ENCODE measurements at regions not wholly inside any gene's neighbourhood (a gene's known extent, or its start where the extent isn't known, plus 50 kb on each side); places are given as distances from the start of the nearest gene placed in this dataset.

GRCh38 chr2:59570818-59571217 lies 982.6 kb downstream of the BCL11A start:
- H3K4me2 ChIP-seq (ENCODE audit: low read length) = no peak overlapping the region
- H3K27ac ChIP-seq (ENCODE audit: low read length) = no peak overlapping the region
- H3F3A ChIP-seq (ENCODE audit: insufficient read depth, low read length, poor library complexity, severe bottlenecking) = no peaks in the 10 kb centered on the region
- no peak for TF ChIP-seq POLR2AphosphoS5 (IDR thresholded peaks at IDR 0.05)
- TF ChIP-seq EP300 (conservative IDR thresholded peaks at IDR 0.05; ENCODE audit: poor library complexity, severe bottlenecking) = no peak
- TF ChIP-seq RAD21 (conservative IDR thresholded peaks at IDR 0.05) = no peak
- no peak for TF ChIP-seq SMC3 (conservative IDR thresholded peaks at IDR 0.05; ENCODE audit: poor library complexity)
- TF ChIP-seq CTCF (IDR thresholded peaks at IDR 0.05; ENCODE audit: poor library complexity, severe bottlenecking) = no peak
- no peak for TF ChIP-seq TAF1 (IDR thresholded peaks at IDR 0.05; ENCODE audit: low read depth)
- TF ChIP-seq EZH2 (IDR thresholded peaks at IDR 0.05; ENCODE audit: borderline replicate concordance, insufficient read depth, low read length, poor library complexity, severe bottlenecking) = no peak
- no peak for TF ChIP-seq MXI1 (conservative IDR thresholded peaks at IDR 0.05; ENCODE audit: poor library complexity, severe bottlenecking)
- TF ChIP-seq REST (IDR thresholded peaks at IDR 0.05; ENCODE audit: borderline replicate concordance) = no peak
- no peak overlapping the region for H3K4me3 ChIP-seq (ENCODE audit: low read length)
- H3K9me2 ChIP-seq (ENCODE audit: insufficient read depth, low read length) = no peaks in the 10 kb centered on the region
- H3K36me3 ChIP-seq (ENCODE audit: insufficient read depth, low read length) = no peaks in the 10 kb centered on the region
- no peaks in the 10 kb centered on the region for H3K9me3 ChIP-seq (ENCODE audit: low read length)
- no peak overlapping the region for H2AFZ ChIP-seq (ENCODE audit: low read depth, low read length)
- H3K79me2 ChIP-seq (replicated peaks; ENCODE audit: insufficient read depth, low read length) = no peaks in the 10 kb centered on the region
- H3K27me3 ChIP-seq (ENCODE audit: insufficient read depth, low read depth, low read length) = no peaks in the 10 kb centered on the region
- no peaks in the 10 kb centered on the region for H4K20me1 ChIP-seq (ENCODE audit: insufficient read depth)
- no peak overlapping the region for H3K9ac ChIP-seq (ENCODE audit: low read length)

GRCh38 chr2:59569124-59569523 lies 984.3 kb downstream of the BCL11A start:
- H3K9ac ChIP-seq (ENCODE audit: low read length) = no peak overlapping the region

GRCh38 chr2:59568461-59568860 lies 985.0 kb downstream of the BCL11A start:
- no peaks in the 10 kb centered on the region for H4K20me1 ChIP-seq (ENCODE audit: insufficient read depth)
- no peaks in the 10 kb centered on the region for H3K9me3 ChIP-seq (ENCODE audit: low read length)
- no peak for TF ChIP-seq CTCF (IDR thresholded peaks at IDR 0.05; ENCODE audit: poor library complexity, severe bottlenecking)
- TF ChIP-seq TAF1 (IDR thresholded peaks at IDR 0.05; ENCODE audit: low read depth) = no peak
- H2AFZ ChIP-seq (ENCODE audit: low read depth, low read length) = no peak overlapping the region
- H3K4me3 ChIP-seq (ENCODE audit: low read length) = no peak overlapping the region
- H3F3A ChIP-seq (ENCODE audit: insufficient read depth, low read length, poor library complexity, severe bottlenecking) = no peaks in the 10 kb centered on the region
- H3K27ac ChIP-seq (ENCODE audit: low read length) = no peak overlapping the region
- no peaks in the 10 kb centered on the region for H3K36me3 ChIP-seq (ENCODE audit: insufficient read depth, low read length)
- H3K27me3 ChIP-seq (ENCODE audit: insufficient read depth, low read depth, low read length) = no peaks in the 10 kb centered on the region
- H3K4me2 ChIP-seq (ENCODE audit: low read length) = no peak overlapping the region
- H3K9ac ChIP-seq (ENCODE audit: low read length) = no peak overlapping the region
- no peaks in the 10 kb centered on the region for H3K9me2 ChIP-seq (ENCODE audit: insufficient read depth, low read length)
- H3K79me2 ChIP-seq (replicated peaks; ENCODE audit: insufficient read depth, low read length) = no peaks in the 10 kb centered on the region

More at GRCh38 chr2:59569124-59569523, 984.3 kb downstream of the BCL11A start:
- H2AFZ ChIP-seq (ENCODE audit: low read depth, low read length) = no peak overlapping the region
- no peaks in the 10 kb centered on the region for H3K9me3 ChIP-seq (ENCODE audit: low read length)
- no peak overlapping the region for H3K4me3 ChIP-seq (ENCODE audit: low read length)
- H4K20me1 ChIP-seq (ENCODE audit: insufficient read depth) = no peaks in the 10 kb centered on the region
- no peaks in the 10 kb centered on the region for H3K36me3 ChIP-seq (ENCODE audit: insufficient read depth, low read length)
- no peak overlapping the region for H3K27ac ChIP-seq (ENCODE audit: low read length)
- no peak overlapping the region for H3K4me2 ChIP-seq (ENCODE audit: low read length)
- no peaks in the 10 kb centered on the region for H3K79me2 ChIP-seq (replicated peaks; ENCODE audit: insufficient read depth, low read length)
- H3K27me3 ChIP-seq (ENCODE audit: insufficient read depth, low read depth, low read length) = no peaks in the 10 kb centered on the region
- H3F3A ChIP-seq (ENCODE audit: insufficient read depth, low read length, poor library complexity, severe bottlenecking) = no peaks in the 10 kb centered on the region
- no peaks in the 10 kb centered on the region for H3K9me2 ChIP-seq (ENCODE audit: insufficient read depth, low read length)
- no peak for TF ChIP-seq SMC3 (conservative IDR thresholded peaks at IDR 0.05; ENCODE audit: poor library complexity)
